ENCODE measurements at regions not wholly inside any gene's neighbourhood (a gene's known extent, or its start where the extent isn't known, plus 50 kb on each side); places are given as distances from the start of the nearest gene placed in this dataset.
"Not testable (repeated sequence)": the region's sequence is repeated elsewhere in the genome, so short reads cannot be mapped to it uniquely, and the experiment has no call there.

DNA sequence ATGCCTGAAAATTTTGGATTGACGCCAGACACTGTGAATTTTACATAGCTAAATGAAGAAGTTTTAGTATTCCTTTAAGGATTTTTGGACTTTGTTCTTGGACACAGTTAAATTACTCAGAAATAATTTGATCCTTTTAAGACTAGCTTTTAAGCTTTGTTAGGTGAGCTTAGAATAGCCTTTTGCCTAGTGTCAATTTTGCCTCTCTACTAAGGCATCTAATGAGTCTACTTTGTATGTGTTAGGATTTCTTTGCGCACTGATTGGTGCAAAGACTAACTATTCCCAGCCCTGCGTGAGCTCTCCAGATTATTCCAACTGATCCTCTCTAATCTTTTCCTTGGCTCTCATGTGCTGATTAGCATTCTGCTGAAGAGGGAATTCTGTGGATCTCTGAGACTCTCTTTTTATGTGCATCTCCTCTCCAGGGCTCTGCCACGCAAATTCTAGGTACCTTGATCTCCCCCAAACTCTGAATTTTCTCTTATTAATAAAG is 128.1 kb upstream of the BCL9 start:
- 73 to 88% methylated on average over 4 of the region's 4 CpGs for WGBS, 2 donors
- no peak overlapping the region for H3K4me3 ChIP-seq (ENCODE audit: low read depth, poor library complexity, severe bottlenecking)
- DNase-seq (ENCODE audit: low spot score in 2 of 2), result no peak
- intact Hi-C loops (cut with DNase I; ENCODE audit: low total_unique reads), result no loop called here
- TF ChIP-seq CTCF (IDR thresholded peaks at IDR 0.05), result no peak
- TF ChIP-seq POLR2A (IDR thresholded peaks at IDR 0.05), result no peak

DNA sequence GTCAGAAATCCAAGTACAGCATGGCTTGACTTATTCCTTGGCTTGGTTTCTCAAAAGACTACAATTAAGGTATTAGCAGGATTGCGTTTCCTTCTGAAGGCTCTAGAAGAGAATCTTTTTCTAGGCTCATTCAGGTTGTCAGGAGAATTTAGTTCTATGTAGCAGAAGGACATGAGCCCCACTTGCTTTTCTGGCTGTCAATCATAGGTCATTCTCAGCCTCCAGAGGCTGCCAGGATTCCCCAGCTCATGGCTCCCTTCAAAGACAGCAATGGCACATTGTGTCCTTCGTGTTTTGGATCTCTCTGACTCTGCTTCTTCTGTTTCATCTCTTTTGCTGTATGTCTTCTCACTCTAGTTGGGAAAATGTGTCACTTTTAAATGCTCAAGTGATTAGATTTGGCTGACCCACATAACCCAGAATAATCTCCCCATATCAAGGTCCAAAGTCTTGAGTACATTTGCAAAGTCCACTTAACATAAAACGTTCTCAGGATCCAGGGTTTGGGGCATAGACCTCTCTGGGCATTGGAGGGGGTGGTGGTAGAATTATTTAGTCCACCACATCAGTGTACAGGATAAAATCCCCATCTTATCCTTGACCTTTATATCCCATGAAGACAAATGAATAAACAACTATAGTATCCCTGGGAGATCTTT is 126.7 kb upstream of the BCL9 start:
- TF ChIP-seq POLR2A (IDR thresholded peaks at IDR 0.05) (no peak), CTCF (IDR thresholded peaks at IDR 0.05) (no peak)
- 59 to 64% methylated on average over 3 of the region's 3 CpGs for WGBS, 2 donors
- intact Hi-C loops (cut with DNase I; ENCODE audit: low total_unique reads), result no loop called here
- no peak for DNase-seq (ENCODE audit: low spot score in 2 of 2)
- no peak overlapping the region for H3K4me3 ChIP-seq (ENCODE audit: low read depth, poor library complexity, severe bottlenecking)

GRCh38 chr1:147417024-147417423 is 124.3 kb upstream of the BCL9 start:
- no peak for TF ChIP-seq CTCF (IDR thresholded peaks at IDR 0.05)
- TF ChIP-seq POLR2A (IDR thresholded peaks at IDR 0.05), result no peak
- intact Hi-C loops (cut with DNase I; ENCODE audit: low total_unique reads), result no loop called here
- 75 to 79% methylated on average over 5 of the region's 5 CpGs for WGBS, 2 donors
- no peak for DNase-seq (ENCODE audit: low spot score in 2 of 2)
- no peak overlapping the region for H3K4me3 ChIP-seq (ENCODE audit: low read depth, poor library complexity, severe bottlenecking)

- DNase-seq (ENCODE audit: low spot score in 2 of 2); H3K4me3 ChIP-seq (ENCODE audit: low read depth, poor library complexity, severe bottlenecking); intact Hi-C loops (cut with DNase I; ENCODE audit: low total_unique reads): not testable (repeated sequence)
- WGBS, 2 donors, result 75 to 78% methylated on average over 31 of the region's 31 CpGs
Measured at GRCh38 chr1:147423100-147423827, 118.0 kb upstream of the BCL9 start.

- DNase-seq (ENCODE audit: low spot score in 2 of 2), result no peak
- H3K4me3 ChIP-seq (ENCODE audit: low read depth, poor library complexity, severe bottlenecking), result no peak overlapping the region
- intact Hi-C loops (cut with DNase I; ENCODE audit: low total_unique reads), result no loop called here
- TF ChIP-seq CTCF (IDR thresholded peaks at IDR 0.05) (no peak), POLR2A (IDR thresholded peaks at IDR 0.05) (no peak)
- 59 to 64% methylated on average over 1 of the region's 1 CpG for WGBS, 2 donors
Measured at GRCh38 chr1:147434921-147435320, 106.4 kb upstream of the BCL9 start.

DNA sequence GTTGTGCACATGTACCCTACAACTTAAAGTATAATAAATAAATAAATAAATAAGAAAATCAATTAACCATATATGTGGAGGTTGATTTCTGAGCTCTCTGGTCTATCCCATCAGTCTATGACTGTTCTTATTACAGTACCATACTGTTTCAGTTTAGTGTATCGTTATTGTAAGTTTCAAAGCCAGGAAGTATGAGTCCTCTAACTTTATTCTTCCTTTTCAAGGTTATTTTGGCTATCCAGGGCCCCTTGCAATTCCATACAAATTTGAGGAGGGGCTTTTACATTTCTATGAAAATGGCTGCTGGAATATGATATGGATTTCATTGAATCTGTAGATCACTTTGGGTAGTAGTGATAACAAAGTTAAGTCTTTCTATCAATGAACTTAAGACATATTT is 96.9 kb upstream of the BCL9 start:
- intact Hi-C loops (cut with DNase I; ENCODE audit: low total_unique reads), result no loop called here
- WGBS, 2 donors, result 97 to 100% methylated on average over 1 of the region's 1 CpG
- no peak for TF ChIP-seq POLR2A (IDR thresholded peaks at IDR 0.05)
- no peak for TF ChIP-seq CTCF (IDR thresholded peaks at IDR 0.05)
- H3K4me3 ChIP-seq (ENCODE audit: low read depth, poor library complexity, severe bottlenecking), result no peak overlapping the region
- DNase-seq (ENCODE audit: low spot score in 2 of 2), result no peak

All from lower leg skin (tissue), 4 donors.